ENCODE measurements at regions not wholly inside any gene's neighbourhood (a gene's known extent, or its start where the extent isn't known, plus 50 kb on each side); places are given as distances from the start of the nearest gene placed in this dataset.

DNA sequence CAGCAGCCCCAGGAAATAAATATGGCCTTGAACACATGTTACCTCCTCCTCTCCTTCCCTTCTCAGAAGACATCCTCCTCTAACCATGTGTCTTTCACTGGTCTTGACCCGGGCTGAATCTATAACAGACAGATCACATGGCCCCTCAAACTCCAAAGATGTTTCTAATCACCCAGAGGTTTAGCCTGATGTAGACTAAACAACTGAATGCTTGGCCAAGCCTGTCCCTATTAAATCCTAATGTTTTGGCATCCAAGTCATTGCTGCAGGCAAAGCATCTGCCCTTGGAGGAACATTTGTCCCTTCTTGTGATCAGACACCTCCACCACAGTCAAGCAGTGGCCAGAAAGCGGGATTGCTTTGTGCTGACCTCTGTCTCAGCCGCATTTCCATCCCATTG is 65.5 kb downstream of the ANKRD60 start:
- intact Hi-C loops (cut with micrococcal nuclease; ENCODE audit: unreplicated experiment) (no loop called here), in situ Hi-C loops (cut with MboI) (no loop called here)
- no peak for DNase-seq (ENCODE audit: low read depth, low spot score)
- no peak overlapping the region for H3K4me3 ChIP-seq
- 0% methylated on average over 3 of the region's 3 CpGs for WGBS (ENCODE audit: insufficient coverage, insufficient replicate concordance, low lambda C conversion rate, missing lambda C conversion rate)
- BruUV-seq (replicated peaks): no TSS peak
- TF ChIP-seq SMARCA5 (IDR thresholded peaks at IDR 0.05): no peak
- no peak overlapping the region for H3K4me2 ChIP-seq (ENCODE audit: control insufficient read depth, insufficient read depth)
- ATAC-seq: no peak
- no peaks in the 10 kb centered on the region for H3K36me3 ChIP-seq (ENCODE audit: control insufficient read depth in 2 of 2, insufficient read depth in 2 of 2, low read length in 1 of 2)
- no peaks in the 10 kb centered on the region for H4K20me1 ChIP-seq (ENCODE audit: control insufficient read depth, insufficient read depth)
- no peak overlapping the region for H3K27ac ChIP-seq (ENCODE audit: control insufficient read depth, insufficient read depth)
- CTCF ChIA-PET: no interaction called here
- POLR2A ChIA-PET: no interaction called here
- H2AFZ ChIP-seq (ENCODE audit: control insufficient read depth, low read depth, low read length): no peak overlapping the region
- H3K9ac ChIP-seq (ENCODE audit: control insufficient read depth, insufficient read depth, low read length): no peak overlapping the region
- no peak for FAIRE-seq
- H3K27me3 ChIP-seq (replicated peaks in 1 of 2; ENCODE audit: control insufficient read depth in 2 of 2, insufficient read depth in 2 of 2, low read length in 1 of 2): no peaks in the 10 kb centered on the region
- H3K4me1 ChIP-seq (ENCODE audit: control insufficient read depth, insufficient read depth, low read length): no peaks in the 10 kb centered on the region
- SMC1A ChIA-PET (ENCODE audit: uncharacterized antibody, unreplicated experiment): no interaction called here
- RAD21 ChIA-PET (ENCODE audit: unreplicated experiment): no interaction called here
- H3K9me3 ChIP-seq (replicated peaks; ENCODE audit: control insufficient read depth, insufficient read depth, low read length): no peaks in the 10 kb centered on the region
- H3K79me2 ChIP-seq (ENCODE audit: control insufficient read depth, insufficient read depth, low read length): no peaks in the 10 kb centered on the region

DNA sequence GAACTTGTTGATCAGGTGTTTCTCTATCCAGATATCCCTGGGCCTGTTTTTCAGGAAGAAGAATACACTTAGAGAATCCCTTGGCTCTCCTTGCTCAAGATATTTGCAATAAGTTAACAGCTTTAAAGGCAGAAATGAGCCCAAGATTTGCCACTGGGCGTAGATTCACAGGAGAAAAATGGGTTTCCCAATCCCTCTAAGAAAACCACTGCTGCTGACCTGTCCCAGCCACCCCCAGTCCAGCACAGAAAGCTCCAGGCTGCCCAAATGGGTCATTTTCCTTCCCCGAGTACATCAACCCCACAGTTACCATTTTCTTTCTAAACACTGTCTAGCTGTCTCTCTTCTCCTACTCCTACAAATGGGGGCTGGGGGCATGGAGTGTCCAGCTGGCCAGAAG is 67.3 kb downstream of the ANKRD60 start:
- ATAC-seq (no peak), FAIRE-seq (no peak), DNase-seq (ENCODE audit: low read depth, low spot score) (no peak)
- in situ Hi-C loops (cut with MboI): no loop called here
- Histone ChIP-seq H3K27ac (ENCODE audit: control insufficient read depth, insufficient read depth) (no peak overlapping the region), H3K4me2 (ENCODE audit: control insufficient read depth, insufficient read depth) (no peak overlapping the region), H3K27me3 (replicated peaks in 1 of 2; ENCODE audit: control insufficient read depth in 2 of 2, insufficient read depth in 2 of 2, low read length in 1 of 2) (0 out of 4 replicates have a peak, but pooled peaks cover 0 to 1% of the 10 kb centered on the region in 2 experiments), H3K9me3 (replicated peaks; ENCODE audit: control insufficient read depth, insufficient read depth, low read length) (no peaks in the 10 kb centered on the region), H3K36me3 (ENCODE audit: control insufficient read depth in 2 of 2, insufficient read depth in 2 of 2, low read length in 1 of 2) (no peaks in the 10 kb centered on the region), H3K4me3 (no peak overlapping the region), H2AFZ (ENCODE audit: control insufficient read depth, low read depth, low read length) (no peak overlapping the region), H3K79me2 (ENCODE audit: control insufficient read depth, insufficient read depth, low read length) (no peaks in the 10 kb centered on the region), H3K9ac (ENCODE audit: control insufficient read depth, insufficient read depth, low read length) (no peak overlapping the region), H4K20me1 (ENCODE audit: control insufficient read depth, insufficient read depth) (no peaks in the 10 kb centered on the region), H3K4me1 (ENCODE audit: control insufficient read depth, insufficient read depth, low read length) (no peaks in the 10 kb centered on the region)
- TF ChIP-seq HDAC2 (IDR thresholded peaks at IDR 0.05) (no peak), TCF3 (IDR thresholded peaks at IDR 0.05; ENCODE audit: borderline replicate concordance, insufficient read depth, low read depth, low read length) (no peak), NR2F1 (conservative IDR thresholded peaks at IDR 0.05) (no peak), TBL1XR1 (IDR thresholded peaks at IDR 0.05; ENCODE audit: low read depth, low read length) (no peak), STAT1 (conservative IDR thresholded peaks at IDR 0.05) (no peak)
- TF ChIP-seq, protein P1, sequence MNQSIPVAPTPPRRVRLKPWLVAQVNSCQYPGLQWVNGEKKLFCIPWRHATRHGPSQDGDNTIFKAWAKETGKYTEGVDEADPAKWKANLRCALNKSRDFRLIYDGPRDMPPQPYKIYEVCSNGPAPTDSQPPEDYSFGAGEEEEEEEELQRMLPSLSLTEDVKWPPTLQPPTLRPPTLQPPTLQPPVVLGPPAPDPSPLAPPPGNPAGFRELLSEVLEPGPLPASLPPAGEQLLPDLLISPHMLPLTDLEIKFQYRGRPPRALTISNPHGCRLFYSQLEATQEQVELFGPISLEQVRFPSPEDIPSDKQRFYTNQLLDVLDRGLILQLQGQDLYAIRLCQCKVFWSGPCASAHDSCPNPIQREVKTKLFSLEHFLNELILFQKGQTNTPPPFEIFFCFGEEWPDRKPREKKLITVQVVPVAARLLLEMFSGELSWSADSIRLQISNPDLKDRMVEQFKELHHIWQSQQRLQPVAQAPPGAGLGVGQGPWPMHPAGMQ (IDR thresholded peaks at IDR 0.05; ENCODE audit: borderline replicate concordance): no peak
- TF ChIP-seq, protein P2, sequence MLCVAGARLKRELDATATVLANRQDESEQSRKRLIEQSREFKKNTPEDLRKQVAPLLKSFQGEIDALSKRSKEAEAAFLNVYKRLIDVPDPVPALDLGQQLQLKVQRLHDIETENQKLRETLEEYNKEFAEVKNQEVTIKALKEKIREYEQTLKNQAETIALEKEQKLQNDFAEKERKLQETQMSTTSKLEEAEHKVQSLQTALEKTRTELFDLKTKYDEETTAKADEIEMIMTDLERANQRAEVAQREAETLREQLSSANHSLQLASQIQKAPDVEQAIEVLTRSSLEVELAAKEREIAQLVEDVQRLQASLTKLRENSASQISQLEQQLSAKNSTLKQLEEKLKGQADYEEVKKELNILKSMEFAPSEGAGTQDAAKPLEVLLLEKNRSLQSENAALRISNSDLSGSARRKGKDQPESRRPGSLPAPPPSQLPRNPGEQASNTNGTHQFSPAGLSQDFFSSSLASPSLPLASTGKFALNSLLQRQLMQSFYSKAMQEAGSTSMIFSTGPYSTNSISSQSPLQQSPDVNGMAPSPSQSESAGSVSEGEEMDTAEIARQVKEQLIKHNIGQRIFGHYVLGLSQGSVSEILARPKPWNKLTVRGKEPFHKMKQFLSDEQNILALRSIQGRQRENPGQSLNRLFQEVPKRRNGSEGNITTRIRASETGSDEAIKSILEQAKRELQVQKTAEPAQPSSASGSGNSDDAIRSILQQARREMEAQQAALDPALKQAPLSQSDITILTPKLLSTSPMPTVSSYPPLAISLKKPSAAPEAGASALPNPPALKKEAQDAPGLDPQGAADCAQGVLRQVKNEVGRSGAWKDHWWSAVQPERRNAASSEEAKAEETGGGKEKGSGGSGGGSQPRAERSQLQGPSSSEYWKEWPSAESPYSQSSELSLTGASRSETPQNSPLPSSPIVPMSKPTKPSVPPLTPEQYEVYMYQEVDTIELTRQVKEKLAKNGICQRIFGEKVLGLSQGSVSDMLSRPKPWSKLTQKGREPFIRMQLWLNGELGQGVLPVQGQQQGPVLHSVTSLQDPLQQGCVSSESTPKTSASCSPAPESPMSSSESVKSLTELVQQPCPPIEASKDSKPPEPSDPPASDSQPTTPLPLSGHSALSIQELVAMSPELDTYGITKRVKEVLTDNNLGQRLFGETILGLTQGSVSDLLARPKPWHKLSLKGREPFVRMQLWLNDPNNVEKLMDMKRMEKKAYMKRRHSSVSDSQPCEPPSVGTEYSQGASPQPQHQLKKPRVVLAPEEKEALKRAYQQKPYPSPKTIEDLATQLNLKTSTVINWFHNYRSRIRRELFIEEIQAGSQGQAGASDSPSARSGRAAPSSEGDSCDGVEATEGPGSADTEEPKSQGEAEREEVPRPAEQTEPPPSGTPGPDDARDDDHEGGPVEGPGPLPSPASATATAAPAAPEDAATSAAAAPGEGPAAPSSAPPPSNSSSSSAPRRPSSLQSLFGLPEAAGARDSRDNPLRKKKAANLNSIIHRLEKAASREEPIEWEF (IDR thresholded peaks at IDR 0.05; ENCODE audit: insufficient replicate concordance, low read depth, low read length): no peak
- TF ChIP-seq, protein P3, sequence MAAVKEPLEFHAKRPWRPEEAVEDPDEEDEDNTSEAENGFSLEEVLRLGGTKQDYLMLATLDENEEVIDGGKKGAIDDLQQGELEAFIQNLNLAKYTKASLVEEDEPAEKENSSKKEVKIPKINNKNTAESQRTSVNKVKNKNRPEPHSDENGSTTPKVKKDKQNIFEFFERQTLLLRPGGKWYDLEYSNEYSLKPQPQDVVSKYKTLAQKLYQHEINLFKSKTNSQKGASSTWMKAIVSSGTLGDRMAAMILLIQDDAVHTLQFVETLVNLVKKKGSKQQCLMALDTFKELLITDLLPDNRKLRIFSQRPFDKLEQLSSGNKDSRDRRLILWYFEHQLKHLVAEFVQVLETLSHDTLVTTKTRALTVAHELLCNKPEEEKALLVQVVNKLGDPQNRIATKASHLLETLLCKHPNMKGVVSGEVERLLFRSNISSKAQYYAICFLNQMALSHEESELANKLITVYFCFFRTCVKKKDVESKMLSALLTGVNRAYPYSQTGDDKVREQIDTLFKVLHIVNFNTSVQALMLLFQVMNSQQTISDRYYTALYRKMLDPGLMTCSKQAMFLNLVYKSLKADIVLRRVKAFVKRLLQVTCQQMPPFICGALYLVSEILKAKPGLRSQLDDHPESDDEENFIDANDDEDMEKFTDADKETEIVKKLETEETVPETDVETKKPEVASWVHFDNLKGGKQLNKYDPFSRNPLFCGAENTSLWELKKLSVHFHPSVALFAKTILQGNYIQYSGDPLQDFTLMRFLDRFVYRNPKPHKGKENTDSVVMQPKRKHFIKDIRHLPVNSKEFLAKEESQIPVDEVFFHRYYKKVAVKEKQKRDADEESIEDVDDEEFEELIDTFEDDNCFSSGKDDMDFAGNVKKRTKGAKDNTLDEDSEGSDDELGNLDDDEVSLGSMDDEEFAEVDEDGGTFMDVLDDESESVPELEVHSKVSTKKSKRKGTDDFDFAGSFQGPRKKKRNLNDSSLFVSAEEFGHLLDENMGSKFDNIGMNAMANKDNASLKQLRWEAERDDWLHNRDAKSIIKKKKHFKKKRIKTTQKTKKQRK (IDR thresholded peaks at IDR 0.05; ENCODE audit: low read depth, low read length): no peak
- CTCF ChIA-PET: interaction anchor here (1.1 kb wide), 1 partner anchor 74 kb away, joined by 3 read pairs; no protein-coding TSS in a partner anchor
- SMC1A ChIA-PET (ENCODE audit: uncharacterized antibody, unreplicated experiment): no interaction called here
- RAD21 ChIA-PET (ENCODE audit: unreplicated experiment): no interaction called here
- intact Hi-C loops (cut with micrococcal nuclease; ENCODE audit: unreplicated experiment): no loop called here
- BruUV-seq (replicated peaks): no TSS peak
- POLR2A ChIA-PET: no interaction called here
- 6% methylated on average over 2 of the region's 2 CpGs for WGBS (ENCODE audit: insufficient coverage, insufficient replicate concordance, low lambda C conversion rate, missing lambda C conversion rate)

All from GM12878 (cell line).